Mononuclear cell (primary cell): ENCODE measurements at regions not wholly inside any gene's neighbourhood (a gene's known extent, or its start where the extent isn't known, plus 50 kb on each side); places are given as distances from the start of the nearest gene placed in this dataset.

Source experiments
- H3K27me3 ChIP-seq: 2 replicates; pipeline ENCODE4 v1.6.0; 2011; ENCODE audit warnings: low read length, control low read depth; ENCODE audit not compliant: insufficient read depth
- H3K4me1 ChIP-seq: 2 replicates; pipeline ENCODE4 v1.5.1; 2011; ENCODE audit warnings: mild to moderate bottlenecking, low read length, control low read depth; ENCODE audit not compliant: insufficient read depth
- H3K4me3 ChIP-seq: 2 replicates; pipeline ENCODE4 v1.5.1; 2011; ENCODE audit warnings: mild to moderate bottlenecking, low read length, moderate library complexity
- H3K9me3 ChIP-seq: 2 replicates; pipeline ENCODE4 v1.5.1; 2011; ENCODE audit warnings: low read depth, mild to moderate bottlenecking, control low read depth, low read length

DNA sequence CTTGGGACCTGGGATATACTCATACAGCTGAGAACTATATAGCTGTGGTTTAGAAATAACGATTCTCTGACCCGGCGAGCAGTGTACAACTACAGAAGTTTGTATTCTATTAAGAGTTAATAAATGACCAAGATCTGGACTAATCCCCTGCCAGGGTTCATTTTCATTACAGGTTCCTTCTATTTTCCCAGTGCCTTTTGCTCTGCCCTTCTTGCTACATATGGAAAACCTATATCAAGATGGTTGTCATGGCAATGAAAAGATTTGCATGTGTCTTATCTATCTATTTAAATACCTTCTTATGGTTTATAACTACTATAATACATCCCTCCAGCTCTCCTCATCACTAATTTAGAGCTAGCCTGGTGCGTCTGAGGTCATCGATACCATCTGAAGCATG is 965.2 kb downstream of the BCL11A start:
- Histone ChIP-seq H3K4me3 (no peak overlapping the region), H3K27me3 (no peaks in the 10 kb centered on the region), H3K4me1 (no peaks in the 10 kb centered on the region), H3K9me3 (no peaks in the 10 kb centered on the region)

DNA sequence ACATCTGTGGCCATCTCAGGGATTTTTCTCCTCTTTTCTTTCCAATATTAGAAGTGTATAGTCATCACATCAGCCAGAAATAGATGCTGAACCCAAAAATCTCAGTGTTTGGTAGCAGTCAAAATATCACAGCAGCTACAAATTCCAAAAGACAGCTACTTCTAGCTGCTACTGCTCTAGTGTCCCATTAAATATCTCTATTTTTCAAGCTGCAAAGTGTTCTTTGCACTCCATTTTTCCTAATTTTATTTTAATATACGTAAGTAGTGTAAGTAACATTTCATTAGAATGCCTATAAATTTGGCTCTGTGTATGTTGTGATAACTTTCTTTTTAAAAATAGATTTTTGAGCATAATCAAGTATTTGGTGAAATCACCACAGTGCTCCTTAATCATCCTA is 967.3 kb downstream of the BCL11A start:
- Histone ChIP-seq H3K4me3 (no peak overlapping the region), H3K27me3 (no peaks in the 10 kb centered on the region), H3K9me3 (no peaks in the 10 kb centered on the region), H3K4me1 (no peaks in the 10 kb centered on the region)

DNA sequence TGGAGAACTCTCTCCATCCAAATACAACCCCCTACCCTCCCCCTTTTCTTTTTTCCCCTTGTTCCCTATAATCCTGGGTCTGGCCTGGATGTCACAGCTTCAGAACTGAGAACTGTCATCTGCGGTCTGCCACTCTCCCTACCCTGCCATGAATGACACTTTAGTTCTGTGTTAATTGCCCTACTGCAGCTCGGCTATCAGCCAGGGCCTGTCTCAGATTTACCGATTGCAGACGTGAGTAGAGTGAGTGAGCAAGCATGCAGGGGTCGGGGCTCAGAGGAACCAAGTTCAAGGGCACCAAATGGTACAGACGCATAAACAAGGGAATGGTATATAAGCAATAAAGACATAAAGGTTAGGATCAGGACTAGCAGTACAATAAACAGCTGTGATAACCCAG is 967.8 kb downstream of the BCL11A start:
- Histone ChIP-seq H3K4me3 (no peak overlapping the region), H3K27me3 (no peaks in the 10 kb centered on the region), H3K9me3 (no peaks in the 10 kb centered on the region)

DNA sequence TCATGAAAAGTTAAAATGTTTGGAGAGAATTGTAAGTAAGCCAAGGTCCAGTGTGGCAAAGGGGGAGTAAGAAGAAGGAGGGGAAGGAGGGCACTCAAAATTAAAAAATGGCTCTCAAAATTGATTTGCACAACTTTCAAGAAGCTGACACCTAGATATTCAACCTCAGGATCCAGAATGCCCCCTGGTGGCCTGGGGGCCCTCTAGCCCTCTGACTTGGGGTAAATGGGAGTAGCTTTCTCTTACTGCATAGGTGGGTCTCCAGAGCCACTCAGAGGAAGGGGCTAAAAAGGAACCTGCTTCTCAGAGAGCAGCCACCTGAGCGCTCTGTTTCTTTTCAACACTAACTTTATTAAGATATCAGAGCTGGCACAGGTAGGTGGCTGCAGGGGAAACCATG is 968.5 kb downstream of the BCL11A start:
- Histone ChIP-seq H3K4me3 (no peak overlapping the region), H3K4me1 (no peaks in the 10 kb centered on the region), H3K9me3 (no peaks in the 10 kb centered on the region), H3K27me3 (no peaks in the 10 kb centered on the region)

More for the DNA sequence above, 967.8 kb downstream of the BCL11A start:
- no peaks in the 10 kb centered on the region for H3K4me1 ChIP-seq

DNA sequence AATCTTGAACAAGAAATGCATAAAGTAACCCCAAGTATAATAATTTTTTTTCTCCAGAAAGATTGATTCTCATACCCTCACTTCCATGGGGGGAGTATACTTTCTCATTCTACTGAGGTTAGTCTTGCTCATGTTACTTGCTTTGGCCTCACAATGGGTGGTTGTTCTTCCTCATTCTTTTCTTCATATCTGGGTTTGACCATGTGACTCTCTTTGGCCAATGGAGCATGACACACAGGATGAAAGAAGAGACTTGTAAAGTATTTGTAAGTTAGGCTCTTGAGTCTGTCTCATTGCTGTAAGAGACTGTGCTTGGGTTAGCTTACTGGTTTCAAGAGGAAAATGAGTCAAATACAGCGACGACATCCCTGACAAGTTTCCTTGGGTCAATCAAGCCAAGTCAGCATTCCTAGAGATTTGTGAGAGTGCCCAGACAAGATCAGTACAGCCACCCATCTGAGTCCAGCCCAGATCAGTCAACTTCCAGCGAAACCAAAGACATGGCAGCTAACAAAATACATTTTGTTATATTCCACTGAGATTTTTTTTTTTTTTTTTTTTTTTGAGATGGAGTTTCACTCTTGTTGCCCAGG is 970.2 kb downstream of the BCL11A start:
- H3K27me3 ChIP-seq: no peaks in the 10 kb centered on the region

DNA sequence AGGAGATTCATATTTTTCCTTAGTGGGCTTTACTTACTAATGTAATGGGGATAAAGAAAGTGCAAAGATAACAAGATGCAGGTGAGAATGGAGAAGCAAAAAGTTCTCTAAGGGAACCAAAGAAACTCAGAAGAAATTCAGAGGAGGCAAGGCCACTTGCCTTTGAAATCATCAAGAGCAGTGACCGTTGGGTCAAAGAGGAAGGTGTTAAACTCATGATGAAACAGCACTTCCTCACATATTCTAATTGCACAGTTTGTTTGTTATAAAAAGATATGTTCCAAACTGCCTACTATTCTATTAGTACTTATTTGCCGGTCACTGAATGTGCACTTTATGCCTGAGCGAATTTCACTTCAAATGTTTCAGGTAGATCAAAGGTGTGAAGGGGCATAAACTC is 975.1 kb downstream of the BCL11A start:
- Histone ChIP-seq H3K27me3 (no peaks in the 10 kb centered on the region), H3K4me3 (no peak overlapping the region), H3K9me3 (no peaks in the 10 kb centered on the region), H3K4me1 (no peaks in the 10 kb centered on the region)

More for the DNA sequence above, 970.2 kb downstream of the BCL11A start:
- Histone ChIP-seq H3K9me3 (no peaks in the 10 kb centered on the region), H3K4me1 (no peaks in the 10 kb centered on the region), H3K4me3 (no peak overlapping the region)

DNA sequence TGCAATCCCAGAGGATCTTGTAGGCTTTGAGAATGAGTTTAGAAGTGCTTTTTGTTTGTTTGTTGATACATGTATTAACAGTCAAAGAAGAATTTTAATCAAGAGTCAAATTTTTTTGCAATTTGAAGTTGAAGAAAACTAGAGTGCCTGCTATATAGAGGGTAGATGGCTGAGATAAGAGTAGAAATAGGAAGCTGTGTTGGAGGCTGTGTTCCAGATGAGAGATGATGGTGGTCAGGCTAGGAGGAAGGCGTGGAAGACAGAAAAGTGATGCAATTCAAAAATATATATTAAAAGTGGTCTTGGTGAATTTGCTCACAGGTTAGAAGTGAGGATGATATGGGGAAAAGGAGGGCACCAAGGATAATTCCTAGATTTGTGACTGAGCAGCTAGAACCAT is 978.3 kb downstream of the BCL11A start:
- Histone ChIP-seq H3K9me3 (no peaks in the 10 kb centered on the region), H3K4me1 (no peaks in the 10 kb centered on the region), H3K27me3 (no peaks in the 10 kb centered on the region), H3K4me3 (no peak overlapping the region)

DNA sequence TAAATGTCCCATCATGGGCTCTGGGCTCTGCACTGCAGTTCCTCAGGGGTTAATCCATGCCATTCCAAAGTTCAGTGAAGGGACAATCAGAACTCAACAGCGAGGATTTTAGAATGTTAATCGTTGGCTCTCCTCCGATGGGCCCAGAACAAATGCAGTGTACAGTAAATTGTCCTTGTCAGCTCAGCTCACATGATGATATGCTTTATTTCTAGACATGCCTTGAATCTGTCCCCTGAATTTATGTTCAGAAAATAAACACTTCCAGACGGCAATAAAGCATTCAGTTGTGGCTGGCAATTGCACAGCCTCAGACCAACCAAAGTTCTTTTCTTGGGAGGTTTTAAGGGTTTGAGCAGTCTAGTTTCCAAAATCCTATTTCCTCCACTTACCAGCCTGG is 981.2 kb downstream of the BCL11A start:
- Histone ChIP-seq H3K4me1 (no peaks in the 10 kb centered on the region), H3K27me3 (no peaks in the 10 kb centered on the region), H3K4me3 (no peak overlapping the region), H3K9me3 (no peaks in the 10 kb centered on the region)

DNA sequence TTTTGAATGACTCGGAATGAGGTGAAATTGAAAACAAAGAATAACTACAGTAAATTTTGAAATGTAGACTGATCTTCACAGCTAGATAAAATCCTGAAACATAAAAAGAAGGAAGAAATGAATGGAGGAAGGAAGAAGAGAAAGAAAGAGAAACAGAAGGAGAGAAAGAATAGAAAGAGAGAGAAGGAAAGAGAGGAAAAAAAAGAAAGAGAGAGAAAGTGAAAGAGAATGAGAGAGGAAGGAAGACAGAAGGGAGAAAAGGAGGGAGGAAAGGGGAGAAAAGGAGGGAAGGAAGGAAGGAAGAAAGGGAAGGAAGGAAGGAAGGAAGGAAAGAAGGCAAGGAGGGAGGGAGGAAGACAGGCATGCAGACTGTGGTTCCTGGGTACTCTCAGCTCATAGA is 982.6 kb downstream of the BCL11A start:
- Histone ChIP-seq H3K4me3 (no peak overlapping the region), H3K9me3 (no peaks in the 10 kb centered on the region), H3K27me3 (no peaks in the 10 kb centered on the region), H3K4me1 (no peaks in the 10 kb centered on the region)

DNA sequence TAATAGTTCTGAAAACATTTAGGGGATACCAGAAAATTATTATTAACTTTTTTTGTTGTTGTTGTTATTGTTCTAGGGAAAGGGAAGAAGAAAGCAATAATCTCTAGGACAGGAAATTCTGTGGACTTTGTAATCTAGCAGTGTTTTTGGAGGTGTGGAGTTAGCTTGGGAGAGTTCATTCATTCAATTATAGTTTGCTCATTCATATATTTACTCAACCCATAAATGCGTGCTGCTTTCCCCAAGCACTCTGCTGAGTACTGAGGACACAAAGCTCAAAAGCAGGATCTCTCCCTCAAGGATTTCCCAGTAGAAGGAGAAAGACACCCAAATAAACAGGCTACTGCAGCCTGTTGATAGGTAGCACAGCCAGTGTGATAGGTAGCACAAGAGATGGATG is 984.3 kb downstream of the BCL11A start:
- no peak overlapping the region for H3K4me3 ChIP-seq
- no peaks in the 10 kb centered on the region for H3K27me3 ChIP-seq
- no peaks in the 10 kb centered on the region for H3K9me3 ChIP-seq
- no peaks in the 10 kb centered on the region for H3K4me1 ChIP-seq

DNA sequence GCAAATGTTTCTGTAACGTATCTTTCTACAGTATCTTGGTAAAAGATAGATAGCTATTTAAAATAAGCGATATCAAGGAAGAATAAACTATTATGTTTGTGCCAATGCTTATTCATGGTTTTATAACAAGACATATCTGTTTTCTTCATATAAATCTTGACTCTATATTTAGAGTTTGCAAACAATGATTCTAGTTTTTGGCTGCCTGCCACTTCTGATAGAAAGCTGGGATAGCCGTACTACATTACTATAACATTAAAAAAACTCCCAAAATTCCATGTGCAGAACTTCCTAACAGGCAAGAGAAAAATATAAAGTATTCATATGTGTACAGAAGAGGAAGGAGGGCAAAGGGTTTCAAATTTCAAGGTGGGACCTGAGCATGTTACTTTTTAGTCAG is 985.0 kb downstream of the BCL11A start:
- Histone ChIP-seq H3K4me3 (no peak overlapping the region), H3K9me3 (no peaks in the 10 kb centered on the region), H3K27me3 (no peaks in the 10 kb centered on the region), H3K4me1 (no peaks in the 10 kb centered on the region)

DNA sequence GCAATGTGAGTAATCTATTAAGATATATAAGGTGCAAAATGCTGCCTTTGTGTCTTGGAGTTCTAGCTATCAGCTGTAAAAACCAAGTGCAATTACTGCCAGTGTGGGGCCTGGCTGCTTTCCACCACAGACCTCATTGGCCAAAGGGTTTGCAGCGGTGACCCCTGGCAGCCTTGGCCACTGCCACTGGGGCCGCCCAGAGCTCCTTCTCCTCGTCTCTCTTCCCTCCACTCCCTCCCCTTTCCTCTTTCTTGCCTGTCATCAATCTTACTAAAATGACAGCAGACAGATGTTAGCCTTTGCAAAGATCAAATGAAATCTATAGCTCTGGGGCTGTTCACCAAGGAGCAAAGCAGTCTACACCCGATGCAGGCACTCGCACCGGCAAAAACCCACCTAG is 986.3 kb downstream of the BCL11A start:
- no peaks in the 10 kb centered on the region for H3K9me3 ChIP-seq
- no peaks in the 10 kb centered on the region for H3K27me3 ChIP-seq
- no peak overlapping the region for H3K4me3 ChIP-seq
- no peaks in the 10 kb centered on the region for H3K4me1 ChIP-seq

DNA sequence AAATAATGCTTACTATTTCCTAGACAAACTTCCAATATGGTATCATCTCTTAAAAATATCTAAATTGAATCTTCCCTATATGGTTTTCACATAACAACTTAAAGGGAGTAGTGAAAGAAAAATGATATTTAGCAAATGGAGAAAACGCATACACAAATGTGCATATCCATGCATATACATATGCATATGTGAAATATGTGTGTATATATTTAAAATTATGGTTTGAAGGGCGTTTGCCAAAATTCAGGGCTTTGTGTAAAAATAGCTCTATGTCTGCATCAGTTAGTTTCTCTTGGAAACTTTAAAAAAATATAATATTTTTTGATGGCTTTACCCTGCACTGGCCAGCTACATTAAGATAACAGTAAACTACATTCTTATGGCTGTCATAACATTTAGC is 986.7 kb downstream of the BCL11A start:
- Histone ChIP-seq H3K27me3 (no peaks in the 10 kb centered on the region), H3K4me3 (no peak overlapping the region), H3K9me3 (no peaks in the 10 kb centered on the region), H3K4me1 (no peaks in the 10 kb centered on the region)

DNA sequence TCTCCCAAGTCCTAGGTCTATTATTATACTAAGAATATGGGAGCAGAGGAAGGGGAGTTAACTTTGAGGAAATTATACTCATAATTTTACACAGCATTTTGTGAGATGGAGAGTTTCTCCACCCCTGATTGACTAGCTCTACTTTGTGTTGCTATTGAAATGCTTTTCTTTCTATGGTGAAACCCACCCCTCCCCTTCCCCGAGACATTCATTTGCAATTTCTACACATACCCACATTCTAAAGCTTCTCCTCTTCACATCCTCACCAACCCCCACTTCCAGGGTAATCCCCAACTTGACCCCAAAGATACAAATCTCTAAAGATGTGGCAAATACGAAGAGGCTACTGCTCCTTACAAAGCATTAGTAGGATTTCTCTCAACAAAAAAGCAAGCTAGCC is 992.2 kb downstream of the BCL11A start:
- Histone ChIP-seq H3K27me3 (no peaks in the 10 kb centered on the region), H3K4me1 (no peaks in the 10 kb centered on the region), H3K9me3 (no peaks in the 10 kb centered on the region), H3K4me3 (no peak overlapping the region)

DNA sequence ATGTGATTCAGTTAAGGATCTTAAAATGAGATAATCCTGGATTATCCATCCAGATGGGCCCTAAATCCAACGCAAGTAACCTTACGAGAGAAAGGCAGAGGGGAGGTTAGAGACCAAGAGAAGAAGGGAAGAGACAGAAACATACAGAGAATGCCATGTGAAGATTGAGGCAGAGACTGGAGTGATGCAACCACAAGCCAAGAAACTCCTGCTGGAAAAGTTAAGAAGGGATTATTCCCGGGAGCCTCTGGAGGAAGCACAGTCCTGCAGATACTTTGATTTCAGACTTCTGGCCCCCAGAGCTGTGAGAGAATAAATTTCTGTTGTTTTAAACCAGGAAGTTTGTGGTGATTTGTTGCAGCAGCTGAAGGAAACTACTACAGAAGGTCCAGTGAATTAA is 992.7 kb downstream of the BCL11A start:
- no peaks in the 10 kb centered on the region for H3K4me1 ChIP-seq
- H3K9me3 ChIP-seq: no peaks in the 10 kb centered on the region
- H3K27me3 ChIP-seq: no peaks in the 10 kb centered on the region
- no peak overlapping the region for H3K4me3 ChIP-seq

DNA sequence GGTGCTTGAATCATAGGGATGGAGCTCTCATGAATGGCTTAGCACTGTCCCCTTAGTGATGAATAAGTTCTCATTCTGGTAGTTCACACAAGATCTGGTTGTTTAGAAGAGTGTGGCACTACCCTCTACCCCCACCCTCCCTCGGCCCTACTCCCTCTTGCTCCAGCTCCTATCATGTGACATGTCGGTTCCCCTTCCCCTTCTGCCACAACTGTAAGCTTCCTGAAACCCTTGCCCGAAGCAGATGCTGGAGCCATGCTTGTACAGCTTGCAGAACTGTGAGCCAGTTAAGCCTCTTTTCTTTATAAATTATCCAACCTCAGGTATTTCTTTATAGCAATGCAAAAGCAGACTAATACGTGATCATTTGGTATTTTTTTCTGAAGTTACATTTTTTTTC is 1012.6 kb downstream of the BCL11A start:
- Histone ChIP-seq H3K27me3 (no peaks in the 10 kb centered on the region), H3K4me1 (no peaks in the 10 kb centered on the region), H3K9me3 (peaks cover 6% of the 10 kb centered on the region), H3K4me3 (no peak overlapping the region)
